Endothelial cell (in vitro differentiated cells): ENCODE measurements at regions not wholly inside any gene's neighbourhood (a gene's known extent, or its start where the extent isn't known, plus 50 kb on each side); places are given as distances from the start of the nearest gene placed in this dataset.

Source experiments
- DNase-seq: peaks from one replicate; pipeline ENCODE4 v3.0.0; 2021; ENCODE audit warnings: low spot score
- H3K27ac Mint-ChIP-seq: one replicate; pipeline ENCODE4 v1.8.0; 2021; ENCODE audit warnings: mixed read lengths, inconsistent platforms; ENCODE audit not compliant: unreplicated experiment
- H3K27me3 Mint-ChIP-seq: one replicate; pipeline ENCODE4 v1.8.0; 2021; ENCODE audit warnings: mild to moderate bottlenecking, moderate library complexity, mixed read lengths, inconsistent platforms; ENCODE audit not compliant: unreplicated experiment
- H3K36me3 Mint-ChIP-seq: one replicate; pipeline ENCODE4 v1.8.0; 2021; ENCODE audit warnings: mild to moderate bottlenecking, low read depth, mixed read lengths, inconsistent platforms; ENCODE audit not compliant: unreplicated experiment
- H3K4me1 Mint-ChIP-seq: one replicate; pipeline ENCODE4 v1.8.0; 2021; ENCODE audit warnings: mild to moderate bottlenecking, mixed read lengths, inconsistent platforms; ENCODE audit not compliant: unreplicated experiment
- H3K4me3 Mint-ChIP-seq: one replicate; pipeline ENCODE4 v1.8.0; 2021; ENCODE audit warnings: mild to moderate bottlenecking, mixed read lengths, inconsistent platforms; ENCODE audit not compliant: unreplicated experiment
- H3K9me3 Mint-ChIP-seq: one replicate; pipeline ENCODE4 v1.8.0; 2021; ENCODE audit warnings: mixed read lengths, inconsistent platforms; ENCODE audit not compliant: unreplicated experiment
- CTCF ChIP-seq: fragments of 200-600 bp; sonication (generic); IDR thresholded peaks from one replicate; pipeline ENCODE4 v1.5.0; 2021; ENCODE audit warnings: antibody characterized with exemption; ENCODE audit not compliant: unreplicated experiment

- H3K9me3 Mint-ChIP-seq: no peaks in the 10 kb centered on the region
- no peak for TF ChIP-seq CTCF
- H3K36me3 Mint-ChIP-seq: no peaks in the 10 kb centered on the region
- DNase-seq: no peak
- H3K27ac Mint-ChIP-seq: no peak overlapping the region
- no peaks in the 10 kb centered on the region for H3K4me1 Mint-ChIP-seq
- H3K4me3 Mint-ChIP-seq: no peak overlapping the region
- no peaks in the 10 kb centered on the region for H3K27me3 Mint-ChIP-seq
Observed at GRCh38 chr21:25323356-25323949, 283.8 kb downstream of the MRPL39 start.

GRCh38 chr21:25314247-25314646 is 293.0 kb downstream of the MRPL39 start:
- Mint-ChIP-seq H3K27ac (no peak overlapping the region), H3K9me3 (no peaks in the 10 kb centered on the region), H3K4me3 (no peak overlapping the region), H3K27me3 (no peaks in the 10 kb centered on the region), H3K4me1 (no peaks in the 10 kb centered on the region), H3K36me3 (no peaks in the 10 kb centered on the region)
- DNase-seq: no peak
- TF ChIP-seq CTCF: no peak

GRCh38 chr21:25313829-25314228 is 293.5 kb downstream of the MRPL39 start:
- DNase-seq: no peak

GRCh38 chr21:25307489-25307888 is 299.8 kb downstream of the MRPL39 start:
- H3K27ac Mint-ChIP-seq: no peak overlapping the region
- TF ChIP-seq CTCF: no peak
- no peak for DNase-seq
- H3K4me3 Mint-ChIP-seq: no peak overlapping the region
- no peaks in the 10 kb centered on the region for H3K27me3 Mint-ChIP-seq
- H3K9me3 Mint-ChIP-seq: no peaks in the 10 kb centered on the region
- no peaks in the 10 kb centered on the region for H3K36me3 Mint-ChIP-seq
- no peaks in the 10 kb centered on the region for H3K4me1 Mint-ChIP-seq

More at GRCh38 chr21:25313829-25314228, 293.5 kb downstream of the MRPL39 start:
- Mint-ChIP-seq H3K36me3 (no peaks in the 10 kb centered on the region), H3K9me3 (no peaks in the 10 kb centered on the region), H3K4me1 (no peaks in the 10 kb centered on the region), H3K27me3 (no peaks in the 10 kb centered on the region), H3K4me3 (no peak overlapping the region), H3K27ac (no peak overlapping the region)
- no peak for TF ChIP-seq CTCF

GRCh38 chr21:25304611-25305010 is 302.7 kb downstream of the MRPL39 start:
- H3K27ac Mint-ChIP-seq: no peak overlapping the region
- H3K9me3 Mint-ChIP-seq: no peaks in the 10 kb centered on the region

More at GRCh38 chr21:25304611-25305010, 302.7 kb downstream of the MRPL39 start:
- no peak for DNase-seq
- H3K4me1 Mint-ChIP-seq: no peaks in the 10 kb centered on the region
- H3K36me3 Mint-ChIP-seq: no peaks in the 10 kb centered on the region
- H3K27me3 Mint-ChIP-seq: no peaks in the 10 kb centered on the region
- no peak overlapping the region for H3K4me3 Mint-ChIP-seq
- TF ChIP-seq CTCF: no peak
